H9 (cell line): ENCODE measurements at regions not wholly inside any gene's neighbourhood (a gene's known extent, or its start where the extent isn't known, plus 50 kb on each side); places are given as distances from the start of the nearest gene placed in this dataset.

Experiments
- DNase-seq: peaks from one replicate; pipeline ENCODE4 v3.0.0-alpha.2; 2017
- H2AFZ ChIP-seq: one replicate; pipeline ENCODE4 v1.6.1; 2013; ENCODE audit warnings: mild to moderate bottlenecking, low read length, control low read depth, moderate library complexity
- H2AK5ac ChIP-seq: 2 replicates; pipeline ENCODE4 v1.6.1; 2013; ENCODE audit warnings: low read length, control low read depth, mixed read lengths; ENCODE audit not compliant: insufficient read length
- H2BK120ac ChIP-seq: one replicate; pipeline ENCODE4 v1.6.1; 2013; ENCODE audit warnings: low read depth, mild to moderate bottlenecking, low read length, control low read depth, inconsistent platforms; ENCODE audit not compliant: poor library complexity, severe bottlenecking
- H2BK12ac ChIP-seq: 2 replicates; pipeline ENCODE4 v1.6.1; 2013; ENCODE audit warnings: low read length, control low read depth, mixed read lengths, low read depth; ENCODE audit not compliant: insufficient read length
- H2BK15ac ChIP-seq: 2 replicates; pipeline ENCODE4 v1.6.1; 2013; ENCODE audit warnings: low read depth, low read length, control low read depth
- H2BK20ac ChIP-seq: one replicate; pipeline ENCODE4 v1.6.1; 2013; ENCODE audit warnings: low read depth, mild to moderate bottlenecking, low read length, control low read depth, inconsistent platforms; ENCODE audit not compliant: poor library complexity, severe bottlenecking
- H2BK5ac ChIP-seq: 2 replicates; pipeline ENCODE4 v1.6.1; 2013; ENCODE audit warnings: low read length, control low read depth, mixed read lengths; ENCODE audit not compliant: insufficient read length
- H3K14ac ChIP-seq: 2 replicates; pipeline ENCODE4 v1.6.1; 2013; ENCODE audit warnings: low read length, control low read depth; ENCODE audit not compliant: insufficient read depth
- H3K18ac ChIP-seq: 2 replicates; pipeline ENCODE4 v1.6.1; 2013; ENCODE audit warnings: low read depth, mild to moderate bottlenecking, mixed read lengths, low read length, control low read depth; ENCODE audit not compliant: insufficient read length
- H3K23ac ChIP-seq: 2 replicates; pipeline ENCODE4 v1.6.1; 2013; ENCODE audit warnings: low read length, control low read depth, mixed read lengths, low read depth; ENCODE audit not compliant: insufficient read length
- H3K23me2 ChIP-seq: 2 replicates; pipeline ENCODE4 v1.6.1; 2013; ENCODE audit warnings: low read depth, mild to moderate bottlenecking, mixed read lengths, low read length, control low read depth; ENCODE audit not compliant: insufficient read length, poor library complexity, severe bottlenecking
- H3K27ac ChIP-seq: 2 replicates; pipeline ENCODE4 v1.5.1; 2013; ENCODE audit warnings: low read length, control low read depth, mixed read lengths, low read depth; ENCODE audit not compliant: insufficient read length
- H3K27me3 ChIP-seq: 2 replicates; pipeline ENCODE4 v1.6.1; 2013; ENCODE audit warnings: low read length, control low read depth, inconsistent platforms; ENCODE audit not compliant: insufficient read depth
- H3K4ac ChIP-seq: 2 replicates; pipeline ENCODE4 v1.6.1; 2013; ENCODE audit warnings: low read depth, mild to moderate bottlenecking, control low read depth, inconsistent platforms, low read length, moderate library complexity
- H3K4me1 ChIP-seq: 2 replicates; pipeline ENCODE4 v1.6.1; 2013; ENCODE audit warnings: low read length, control low read depth, inconsistent platforms; ENCODE audit not compliant: insufficient read depth
- H3K4me2 ChIP-seq: 2 replicates; pipeline ENCODE4 v1.6.1; 2013; ENCODE audit warnings: low read length, control low read depth, mixed read lengths; ENCODE audit not compliant: insufficient read length, insufficient read depth
- H3K56ac ChIP-seq: 2 replicates; pipeline ENCODE4 v1.6.1; 2013; ENCODE audit warnings: low read depth, mild to moderate bottlenecking, mixed read lengths, low read length, control low read depth; ENCODE audit not compliant: insufficient read length
- H3K79me1 ChIP-seq: 2 replicates; pipeline ENCODE4 v1.6.1; 2013; ENCODE audit warnings: low read depth, mild to moderate bottlenecking, moderate library complexity, low read length, control low read depth, inconsistent platforms; ENCODE audit not compliant: insufficient read depth, poor library complexity, severe bottlenecking
- H3K79me2 ChIP-seq: 2 replicates; pipeline ENCODE4 v1.6.1; 2013; ENCODE audit warnings: low read length, control low read depth, inconsistent platforms; ENCODE audit not compliant: insufficient read depth
- H3K9ac ChIP-seq: 2 replicates; pipeline ENCODE4 v1.6.1; 2013; ENCODE audit warnings: low read length, control low read depth, mixed read lengths; ENCODE audit not compliant: insufficient read length; ENCODE audit errors: extremely low read depth
- H3K9me3 ChIP-seq: one replicate; pipeline ENCODE4 v1.6.1; 2013; ENCODE audit warnings: low read depth, low read length, inconsistent platforms; ENCODE audit not compliant: control insufficient read depth
- H3T11ph ChIP-seq: one replicate; pipeline ENCODE4 v1.6.1; 2013; ENCODE audit warnings: mild to moderate bottlenecking, low read length, control low read depth, inconsistent platforms
- H4K20me1 ChIP-seq: one replicate; pipeline ENCODE4 v1.6.1; 2013; ENCODE audit not compliant: control insufficient read depth, insufficient read length, insufficient read depth
- H4K5ac ChIP-seq: 2 replicates; pipeline ENCODE4 v1.6.1; 2013; ENCODE audit warnings: low read depth, mild to moderate bottlenecking, mixed read lengths, low read length, control low read depth; ENCODE audit not compliant: insufficient read length
- H4K8ac ChIP-seq: replicated peaks from 2 replicates; pipeline ENCODE4 v1.6.1; 2013; ENCODE audit warnings: low read length, control low read depth, mixed read lengths, low read depth; ENCODE audit not compliant: insufficient read length
- H4K91ac ChIP-seq: 2 replicates; pipeline ENCODE4 v1.6.1; 2013; ENCODE audit warnings: low read depth, mild to moderate bottlenecking, moderate library complexity, mixed read lengths, low read length, control low read depth; ENCODE audit not compliant: insufficient read length
- H3K27ac Mint-ChIP-seq, 3 experiments: 2 replicates in 2 of 3; 3 replicates in 1 of 3; pipeline ENCODE4 v1.8.0; 2020 to 2021; ENCODE audit warnings: mixed read lengths in 3 of 3, mild to moderate bottlenecking in 1 of 3, moderate library complexity in 1 of 3
- H3K27me3 Mint-ChIP-seq: 2 replicates; pipeline ENCODE4 v1.8.0; 2021; ENCODE audit warnings: low read depth, mild to moderate bottlenecking, moderate library complexity, mixed read lengths
- H3K36me3 Mint-ChIP-seq, 3 experiments: 2 replicates in 2 of 3; 3 replicates in 1 of 3; pipeline ENCODE4 v1.8.0; 2020 to 2021; ENCODE audit warnings: low read depth in 3 of 3, mixed read lengths in 3 of 3; ENCODE audit not compliant: insufficient read depth in 1 of 3
- H3K4me1 Mint-ChIP-seq, 2 experiments: 2 replicates each; pipeline ENCODE4 v1.8.0; 2020; ENCODE audit warnings: mixed read lengths in 2 of 2
- H3K4me3 Mint-ChIP-seq, 2 experiments: 2 replicates in 1 of 2; 3 replicates in 1 of 2; pipeline ENCODE4 v1.8.0; 2020 to 2021; ENCODE audit warnings: mild to moderate bottlenecking in 2 of 2, mixed read lengths in 2 of 2, moderate library complexity in 1 of 2
- H3K9me3 Mint-ChIP-seq, 2 experiments: 2 replicates in 1 of 2; 3 replicates in 1 of 2; pipeline ENCODE4 v1.8.0; 2020; ENCODE audit warnings: mild to moderate bottlenecking in 2 of 2, mixed read lengths in 2 of 2, moderate library complexity in 1 of 2
- CTCF ChIP-seq: fragments of 200-600 bp; sonication (generic); conservative IDR thresholded peaks from 3 replicates; pipeline ENCODE4 v1.8.0; 2021; ENCODE audit warnings: antibody characterized with exemption, mild to moderate bottlenecking
- WGBS: extraction: QIAGEN DNeasy Blood & Tissue Kit; methylation state at CpG from one replicate; pipeline ENCODE4 v1.1.7; 2013; ENCODE audit warnings: missing lambda C conversion rate, low lambda C conversion rate, mixed read lengths; ENCODE audit not compliant: insufficient read length; ENCODE audit errors: extremely low coverage; 5-methylcytosine and 5-hydroxymethylcytosine counted together

GRCh38 chr13:79231887-79232286, 174.2 kb downstream of the RBM26 start:
- Histone ChIP-seq H2BK20ac (no peak overlapping the region), H4K8ac (no peak overlapping the region), H3K27me3 (no peaks in the 10 kb centered on the region; the same call in 1 of the 2 replicates), H3K14ac (no peak overlapping the region), H3K9me3 (no peaks in the 10 kb centered on the region), H2BK12ac (no peak overlapping the region), H3T11ph (no peak overlapping the region), H3K18ac (no peak overlapping the region), H4K5ac (no peak overlapping the region), H3K79me2 (no peaks in the 10 kb centered on the region), H2BK120ac (no peak overlapping the region), H3K9ac (no peak overlapping the region), H2BK5ac (no peak overlapping the region), H3K4me1 (no peaks in the 10 kb centered on the region), H2BK15ac (no peak overlapping the region), H3K23ac (no peak overlapping the region), H2AK5ac (no peak overlapping the region), H3K27ac (no peak overlapping the region), H3K23me2 (no peaks in the 10 kb centered on the region), H3K79me1 (no peaks in the 10 kb centered on the region), H4K91ac (no peak overlapping the region), H2AFZ (no peak overlapping the region), H3K4me2 (no peak overlapping the region), H3K56ac (no peak overlapping the region), H4K20me1 (no peaks in the 10 kb centered on the region), H3K4ac (no peak overlapping the region)
- no peaks in the 10 kb centered on the region for H3K36me3 Mint-ChIP-seq
- no CpG with 5 or more reads among the region's 2 CpGs for WGBS
- TF ChIP-seq CTCF, result no peak
- no peaks in the 10 kb centered on the region for H3K27me3 Mint-ChIP-seq
- H3K27ac Mint-ChIP-seq, result no peak overlapping the region
- no peak for DNase-seq
- H3K9me3 Mint-ChIP-seq, result peaks cover 0 to 4% of the 10 kb centered on the region in 2 experiments; a peak in 2 of 5 replicates
- no peak overlapping the region for H3K4me3 Mint-ChIP-seq
- H3K4me1 Mint-ChIP-seq, result peaks cover 6 to 7% of the 10 kb centered on the region in 2 experiments
